IPS DF 4.7 (cell line): ENCODE measurements at regions not wholly inside any gene's neighbourhood (a gene's known extent, or its start where the extent isn't known, plus 50 kb on each side); places are given as distances from the start of the nearest gene placed in this dataset.

Experiments
- DNase-seq: peaks from one replicate; pipeline ENCODE4 v3.0.0-alpha.2; 2013; ENCODE audit warnings: low spot score; ENCODE audit errors: extremely low read depth

- no peak for DNase-seq
Observed at GRCh38 chr12:75728826-75729225, 217.4 kb upstream of the KRR1 start.

DNA sequence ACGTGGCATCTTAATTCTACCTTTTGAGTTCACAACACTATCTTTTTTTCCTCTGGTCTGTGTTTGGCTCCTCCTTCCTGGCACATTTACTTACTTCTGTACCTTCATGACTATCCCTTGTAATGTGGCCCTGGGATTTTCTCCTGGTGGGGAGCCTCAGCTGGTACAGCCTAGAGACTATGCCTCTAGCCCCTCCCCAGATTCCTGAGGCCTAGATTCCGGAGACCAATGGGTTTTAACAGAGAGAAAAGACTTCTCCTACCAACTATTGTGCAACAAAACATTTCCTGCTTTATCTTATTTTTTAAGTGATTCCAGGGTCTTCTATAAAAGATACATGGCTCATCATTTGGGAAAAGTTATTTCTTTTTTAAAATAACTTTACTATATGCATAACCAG lies 216.2 kb upstream of the KRR1 start:
- no peak for DNase-seq

DNA sequence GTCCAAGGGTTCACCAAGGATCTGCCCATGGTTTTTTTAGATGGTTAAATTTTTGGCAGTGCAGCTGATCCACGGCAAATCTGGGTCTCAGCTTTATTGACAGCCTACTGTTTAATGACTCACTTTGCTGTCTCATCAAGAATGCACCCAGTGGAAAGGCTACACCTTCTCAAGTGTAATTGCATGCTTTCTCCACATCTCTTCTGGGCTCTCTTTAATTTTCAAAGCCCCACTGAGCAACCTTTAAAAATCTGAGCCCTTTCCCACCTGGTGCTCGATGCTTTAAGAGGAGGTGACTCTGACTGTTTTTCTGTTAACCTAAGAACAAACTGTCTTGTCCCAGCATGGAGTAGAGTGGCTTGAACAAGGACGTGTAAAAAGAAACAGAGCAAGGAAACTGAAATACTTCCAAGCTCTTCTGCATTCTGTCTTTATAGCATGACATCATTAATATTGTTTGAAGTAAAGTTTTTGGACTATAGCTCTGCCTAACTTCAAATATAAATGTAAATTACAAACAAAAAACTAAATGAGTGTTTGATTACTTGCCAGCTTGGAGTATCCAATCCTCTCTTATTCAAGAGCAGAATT lies 214.2 kb upstream of the KRR1 start:
- no peak for DNase-seq

GRCh38 chr12:75724928-75725312 lies 213.5 kb upstream of the KRR1 start:
- no peak for DNase-seq

DNA sequence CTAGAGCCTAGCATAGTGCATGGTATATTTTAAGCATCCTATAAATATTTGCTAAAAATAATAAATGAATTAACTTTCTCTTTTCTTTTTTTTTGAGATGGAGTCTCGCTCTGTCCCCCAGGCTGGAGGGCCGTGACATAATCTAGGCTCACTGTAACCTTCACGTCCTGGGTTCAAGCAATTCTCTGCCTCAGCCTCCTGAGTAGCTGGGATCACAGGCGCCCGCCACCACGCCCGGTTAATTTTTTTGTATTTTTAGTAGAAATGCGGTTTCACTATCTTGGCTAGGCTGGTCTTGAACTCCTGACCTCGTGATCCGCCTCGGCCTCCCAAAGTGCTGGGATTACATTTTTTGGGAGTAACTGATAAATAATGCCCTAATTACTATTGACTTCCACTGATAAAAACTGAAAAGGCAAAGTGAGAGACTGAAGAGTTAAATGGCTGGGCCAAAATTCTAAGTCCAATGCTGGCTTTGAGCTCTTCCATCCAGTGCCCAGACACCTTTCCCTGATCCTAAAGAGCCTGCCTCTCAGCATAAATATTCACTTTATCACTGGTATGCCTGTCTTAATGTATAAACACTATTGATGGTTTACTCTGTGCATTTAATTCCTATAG lies 213.0 kb upstream of the KRR1 start:
- no peak for DNase-seq

GRCh38 chr12:75722714-75723200 lies 211.3 kb upstream of the KRR1 start:
- DNase-seq = no peak

GRCh38 chr12:75721796-75722195 lies 210.4 kb upstream of the KRR1 start:
- DNase-seq = no peak

- DNase-seq = no peak
Observed at GRCh38 chr12:75720812-75721641, 209.6 kb upstream of the KRR1 start.

DNA sequence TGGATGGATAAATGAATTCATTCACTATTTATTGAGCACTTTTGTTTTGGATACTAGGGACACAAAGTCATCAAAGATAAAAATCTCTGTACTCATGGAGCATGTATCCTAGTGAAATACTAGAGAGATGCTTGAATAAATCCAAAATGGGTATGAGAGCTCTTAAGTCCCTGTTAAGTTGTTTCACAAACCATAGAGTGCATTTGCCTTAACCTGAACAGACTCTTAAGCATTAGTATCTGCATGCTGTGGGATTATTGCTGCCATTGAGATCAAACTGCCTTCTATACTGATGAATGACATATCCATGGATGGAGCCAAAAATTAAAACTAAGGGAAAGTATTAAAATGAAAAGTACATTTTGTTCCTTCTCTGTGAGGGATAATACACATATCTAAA lies 206.5 kb upstream of the KRR1 start:
- no peak for DNase-seq

GRCh38 chr12:75716291-75717025 lies 205.0 kb upstream of the KRR1 start:
- no peak for DNase-seq

DNA sequence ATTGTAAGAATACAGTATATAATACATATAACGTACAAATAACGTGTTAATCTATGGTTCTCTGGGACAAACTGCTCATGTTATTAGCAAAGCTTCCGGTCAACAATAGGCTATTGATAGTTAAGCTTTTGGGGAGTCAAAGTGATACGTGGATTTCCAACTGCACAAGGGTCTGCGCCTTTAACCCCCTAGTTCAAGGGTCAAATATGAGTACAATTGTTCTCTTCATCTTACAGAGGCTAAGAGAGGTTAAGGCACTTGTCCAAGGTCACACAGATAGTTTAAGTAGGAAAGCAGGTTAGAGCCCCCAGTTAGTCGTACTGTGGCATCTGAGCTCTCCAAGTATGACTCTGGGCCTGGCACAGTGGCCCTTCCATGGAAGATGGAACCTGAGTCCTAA lies 204.3 kb upstream of the KRR1 start:
- DNase-seq = no peak

DNA sequence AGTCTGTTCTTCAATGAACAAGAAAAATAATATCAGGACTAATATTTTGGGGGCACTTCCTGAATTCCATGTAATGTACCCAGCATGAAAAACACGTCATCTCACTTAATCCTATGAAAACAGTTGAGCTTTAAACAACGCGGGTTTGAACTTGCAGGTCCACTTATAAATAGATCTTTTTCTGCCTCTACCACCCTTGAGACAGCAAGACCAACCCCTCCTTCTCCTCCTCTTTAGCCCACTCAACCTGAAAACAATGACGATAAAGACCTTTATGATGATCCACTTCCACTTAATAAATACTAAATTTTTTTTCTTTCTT lies 203.9 kb upstream of the KRR1 start:
- DNase-seq = no peak

DNA sequence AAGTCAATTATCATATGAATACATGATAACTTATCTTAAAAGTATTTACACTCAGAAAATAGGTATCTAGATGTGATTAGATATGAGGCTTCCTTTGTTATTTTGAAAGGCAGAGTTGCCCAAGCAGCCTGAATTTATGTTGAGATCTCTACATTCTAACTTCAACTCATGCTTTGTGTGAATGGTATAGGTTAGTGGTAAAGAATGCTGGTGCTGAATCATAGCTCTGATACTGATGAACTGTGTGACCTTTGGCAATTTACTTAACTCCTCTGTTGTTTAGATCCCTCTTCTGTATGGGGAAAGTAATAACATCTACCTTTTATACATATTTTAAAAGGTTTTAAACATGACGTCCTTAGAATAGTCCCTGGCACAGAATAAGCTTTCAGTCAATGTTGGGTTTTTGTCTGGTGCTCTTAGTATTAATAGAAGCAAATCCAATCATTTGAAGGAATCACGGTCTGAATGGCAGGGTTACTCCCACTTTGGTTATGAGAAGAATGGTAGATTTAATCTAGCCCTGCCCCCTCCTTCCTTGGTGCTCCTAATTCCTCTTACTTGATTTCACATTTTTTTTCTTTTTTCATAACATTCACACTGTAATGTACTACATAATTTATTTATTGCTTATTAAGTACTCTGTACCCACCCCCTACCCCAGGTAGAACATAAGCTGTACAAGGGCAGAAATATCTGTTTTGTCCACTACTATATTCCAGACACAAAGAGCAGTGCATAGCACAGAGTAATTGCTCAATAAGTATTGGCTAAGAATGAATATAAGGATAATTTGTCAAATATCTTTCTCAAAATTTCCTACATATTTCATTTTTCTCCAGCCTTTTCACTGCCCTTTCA lies 203.3 kb upstream of the KRR1 start:
- DNase-seq = no peak

- no peak for DNase-seq
Observed at GRCh38 chr12:75713434-75713833, 202.0 kb upstream of the KRR1 start.

DNA sequence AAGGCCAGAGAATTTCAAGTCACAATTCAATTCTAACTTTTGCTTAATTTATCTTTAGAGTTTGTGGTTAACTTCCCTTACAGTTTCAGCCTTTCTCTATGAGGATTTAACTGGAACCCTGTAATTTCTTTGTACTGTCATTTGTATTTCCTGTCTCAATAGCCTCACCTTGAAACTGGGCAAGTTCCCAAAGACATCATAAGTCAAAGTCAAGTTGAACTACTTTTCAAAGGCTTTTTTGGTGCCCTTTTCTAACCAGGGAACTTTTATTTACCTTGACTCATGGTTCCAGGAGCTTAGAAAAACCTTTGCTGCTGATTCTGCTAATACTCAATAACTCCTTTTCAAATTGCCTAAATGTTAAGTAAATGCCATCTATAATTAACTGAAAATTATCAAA lies 200.8 kb upstream of the KRR1 start:
- DNase-seq = no peak

DNA sequence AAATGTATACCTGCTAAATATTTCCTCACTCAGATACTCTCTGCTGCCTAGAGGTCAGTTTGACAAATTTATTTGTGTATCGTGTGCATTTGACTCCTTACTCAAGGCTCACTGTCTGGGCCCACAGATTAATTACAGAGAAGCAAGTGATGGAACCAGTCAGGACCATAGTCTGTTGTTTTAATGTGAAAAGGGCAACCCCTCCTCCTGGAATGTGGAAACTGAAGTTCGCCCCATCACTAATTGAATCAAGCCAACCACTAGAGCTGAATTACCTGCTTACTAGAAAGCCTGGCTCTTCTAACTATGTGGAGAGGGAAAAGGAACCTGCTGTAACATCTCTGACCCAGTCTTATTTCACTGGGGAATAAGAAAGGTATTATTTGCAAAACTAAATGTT lies 199.9 kb upstream of the KRR1 start:
- no peak for DNase-seq

- no peak for DNase-seq
Observed at GRCh38 chr12:75710361-75711069, 199.1 kb upstream of the KRR1 start.

- DNase-seq = no peak
Observed at GRCh38 chr12:75709503-75709902, 198.1 kb upstream of the KRR1 start.

GRCh38 chr12:75708802-75709201 lies 197.4 kb upstream of the KRR1 start:
- DNase-seq = no peak

DNA sequence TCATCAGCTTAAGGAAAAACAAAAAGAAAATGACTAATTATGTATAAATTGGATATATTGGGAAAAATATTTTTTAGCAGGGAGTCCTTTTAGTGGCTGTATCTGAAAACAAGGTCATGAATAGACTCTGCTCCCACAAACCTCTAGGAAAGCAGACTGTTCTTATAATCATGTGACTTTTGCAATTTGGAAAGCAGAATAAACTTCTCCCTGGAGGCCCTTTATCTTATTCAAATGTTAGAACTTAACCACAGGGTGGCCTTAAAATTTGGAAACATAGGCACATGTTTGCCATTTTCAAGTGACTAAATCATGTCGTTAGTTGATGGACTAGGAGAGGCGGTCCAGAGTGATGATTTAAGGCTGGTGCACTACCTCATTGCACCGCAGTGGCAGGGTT lies 196.6 kb upstream of the KRR1 start:
- no peak for DNase-seq
